Lower leg skin (tissue), 3 donors: ENCODE measurements at regions not wholly inside any gene's neighbourhood (a gene's known extent, or its start where the extent isn't known, plus 50 kb on each side); places are given as distances from the start of the nearest gene placed in this dataset.

Experiments
- CTCF ChIP-seq, 3 donors: fragments of 450-650 bp; IDR thresholded peaks; one replicate each; pipeline ENCODE4 v1.5.1; 2016; ENCODE audit warnings: antibody characterized with exemption in 3 of 3, mild to moderate bottlenecking in 3 of 3, moderate library complexity in 2 of 3
- POLR2A ChIP-seq, 2 donors: fragments of 450-650 bp; IDR thresholded peaks; one replicate each; pipeline ENCODE4 v1.6.1; 2016 to 2017; ENCODE audit warnings: antibody characterized with exemption in 2 of 2, mild to moderate bottlenecking in 1 of 2, moderate library complexity in 1 of 2

DNA sequence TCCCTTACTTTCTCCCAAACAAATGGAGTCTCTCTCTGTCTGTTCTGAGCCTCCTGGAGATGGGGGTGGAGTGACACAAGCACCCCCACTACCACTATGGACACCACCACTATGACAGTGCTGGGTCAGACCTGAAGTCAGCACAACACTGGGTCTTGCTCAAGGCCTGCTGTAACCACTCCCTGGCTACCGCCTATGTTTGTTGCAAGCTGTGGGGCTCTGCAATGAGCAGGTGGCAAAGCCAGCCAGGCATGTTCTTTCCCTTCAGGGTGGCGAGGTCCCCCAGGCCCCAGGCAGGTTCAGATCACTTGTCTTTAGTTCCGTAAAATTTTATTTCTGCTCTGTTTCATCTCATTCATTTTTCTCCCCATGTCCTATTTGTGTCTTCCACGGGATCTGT, 349.8 kb downstream of the TMEM121 start:
- TF ChIP-seq CTCF (IDR thresholded peaks at IDR 0.05) (no peak), POLR2A (IDR thresholded peaks at IDR 0.05) (no peak)
